ENCODE measurements at regions not wholly inside any gene's neighbourhood (a gene's known extent, or its start where the extent isn't known, plus 50 kb on each side); places are given as distances from the start of the nearest gene placed in this dataset.
A peak's percentile ranks its signal among the peaks of the same experiment; 100 is the strongest.

- no peak overlapping the region for H3K27ac ChIP-seq (ENCODE audit: extremely low read depth, low read depth, low read length)
- CTCF ChIA-PET: no interaction called here
- TF ChIP-seq ZNF133 (tag by site-specific recombination; IDR thresholded peaks at IDR 0.05) (peak; percentile 96), ZNF514 (tag by site-specific recombination; IDR thresholded peaks at IDR 0.05) (no peak)
- H3K4me3 ChIP-seq (ENCODE audit: low read depth, low read length): no peak overlapping the region
- no peaks in the 10 kb centered on the region for H3K36me3 ChIP-seq (ENCODE audit: control insufficient read depth in 2 of 2, insufficient read depth in 1 of 2, low read length in 2 of 2)
- no peaks in the 10 kb centered on the region for H3K4me1 ChIP-seq (ENCODE audit: control insufficient read depth, insufficient read depth, low read length)
- POLR2A ChIA-PET: no interaction called here
- no peaks in the 10 kb centered on the region for H3K9me3 ChIP-seq (ENCODE audit: control insufficient read depth, insufficient read depth, low read depth, low read length)
Observed at GRCh38 chr7:131141443-131141967, 186.2 kb upstream of the MKLN1 start.

- Histone ChIP-seq H3K4me3 (ENCODE audit: low read depth, low read length) (no peak overlapping the region), H3K36me3 (ENCODE audit: control insufficient read depth in 2 of 2, insufficient read depth in 1 of 2, low read length in 2 of 2) (no peaks in the 10 kb centered on the region), H3K27ac (ENCODE audit: extremely low read depth, low read depth, low read length) (no peak overlapping the region), H3K4me1 (ENCODE audit: control insufficient read depth, insufficient read depth, low read length) (no peaks in the 10 kb centered on the region), H3K9me3 (ENCODE audit: control insufficient read depth, insufficient read depth, low read depth, low read length) (no peaks in the 10 kb centered on the region)
- no peak for TF ChIP-seq ZNF292 (tag by site-specific recombination; IDR thresholded peaks at IDR 0.05; ENCODE audit: borderline replicate concordance, low read depth)
- TF ChIP-seq ZNF202 (tag by site-specific recombination; IDR thresholded peaks at IDR 0.05; ENCODE audit: borderline replicate concordance): no peak
- no peak for TF ChIP-seq GLIS2 (tag by site-specific recombination; IDR thresholded peaks at IDR 0.05)
- no peak for TF ChIP-seq ZNF324 (tag by site-specific recombination; IDR thresholded peaks at IDR 0.05)
- TF ChIP-seq ZNF600 (tag by site-specific recombination; IDR thresholded peaks at IDR 0.05): no peak
- TF ChIP-seq ZBTB20 (tag by site-specific recombination; IDR thresholded peaks at IDR 0.05): no peak
- CTCF ChIA-PET: no interaction called here
- POLR2A ChIA-PET: no interaction called here
Observed at GRCh38 chr7:131143869-131144268, 183.8 kb upstream of the MKLN1 start.

DNA sequence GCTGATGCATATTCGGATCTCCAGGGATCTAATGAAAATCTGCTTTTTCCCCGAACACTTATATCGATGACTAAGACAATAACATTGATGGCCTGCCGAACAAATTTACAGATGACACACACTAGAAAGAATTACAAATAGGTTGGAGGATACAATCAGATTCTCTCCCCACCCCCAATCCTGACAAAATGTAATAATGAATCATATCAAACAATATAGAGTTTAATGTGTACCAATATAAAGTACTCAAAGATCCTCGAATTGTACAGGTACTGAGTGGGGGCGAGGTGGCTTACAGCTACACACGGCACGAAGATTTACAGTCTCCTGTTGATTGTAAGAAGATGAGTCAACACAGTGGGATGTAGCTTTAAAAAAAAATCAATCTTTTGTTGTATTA lies 182.7 kb upstream of the MKLN1 start:
- Histone ChIP-seq H3K4me3 (ENCODE audit: low read depth, low read length) (no peak overlapping the region), H3K4me1 (ENCODE audit: control insufficient read depth, insufficient read depth, low read length) (no peaks in the 10 kb centered on the region), H3K27ac (ENCODE audit: extremely low read depth, low read depth, low read length) (no peak overlapping the region), H3K9me3 (ENCODE audit: control insufficient read depth, insufficient read depth, low read depth, low read length) (no peaks in the 10 kb centered on the region), H3K36me3 (ENCODE audit: control insufficient read depth in 2 of 2, insufficient read depth in 1 of 2, low read length in 2 of 2) (no peaks in the 10 kb centered on the region)
- POLR2A ChIA-PET: no interaction called here
- TF ChIP-seq ZNF341 (tag by site-specific recombination; IDR thresholded peaks at IDR 0.05; ENCODE audit: low read depth) (no peak), ZNF214 (tag by site-specific recombination; IDR thresholded peaks at IDR 0.05; ENCODE audit: borderline replicate concordance) (no peak), ZNF184 (tag by site-specific recombination; IDR thresholded peaks at IDR 0.05) (no peak), KLF10 (tag by site-specific recombination; IDR thresholded peaks at IDR 0.05) (no peak), ZNF114 (tag by site-specific recombination; IDR thresholded peaks at IDR 0.05) (no peak)
- TF ChIP-seq, protein P1, sequence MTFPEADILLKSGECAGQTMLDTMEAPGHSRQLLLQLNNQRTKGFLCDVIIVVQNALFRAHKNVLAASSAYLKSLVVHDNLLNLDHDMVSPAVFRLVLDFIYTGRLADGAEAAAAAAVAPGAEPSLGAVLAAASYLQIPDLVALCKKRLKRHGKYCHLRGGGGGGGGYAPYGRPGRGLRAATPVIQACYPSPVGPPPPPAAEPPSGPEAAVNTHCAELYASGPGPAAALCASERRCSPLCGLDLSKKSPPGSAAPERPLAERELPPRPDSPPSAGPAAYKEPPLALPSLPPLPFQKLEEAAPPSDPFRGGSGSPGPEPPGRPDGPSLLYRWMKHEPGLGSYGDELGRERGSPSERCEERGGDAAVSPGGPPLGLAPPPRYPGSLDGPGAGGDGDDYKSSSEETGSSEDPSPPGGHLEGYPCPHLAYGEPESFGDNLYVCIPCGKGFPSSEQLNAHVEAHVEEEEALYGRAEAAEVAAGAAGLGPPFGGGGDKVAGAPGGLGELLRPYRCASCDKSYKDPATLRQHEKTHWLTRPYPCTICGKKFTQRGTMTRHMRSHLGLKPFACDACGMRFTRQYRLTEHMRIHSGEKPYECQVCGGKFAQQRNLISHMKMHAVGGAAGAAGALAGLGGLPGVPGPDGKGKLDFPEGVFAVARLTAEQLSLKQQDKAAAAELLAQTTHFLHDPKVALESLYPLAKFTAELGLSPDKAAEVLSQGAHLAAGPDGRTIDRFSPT (tag by site-specific recombination; IDR thresholded peaks at IDR 0.05): no peak
- TF ChIP-seq, protein P2, sequence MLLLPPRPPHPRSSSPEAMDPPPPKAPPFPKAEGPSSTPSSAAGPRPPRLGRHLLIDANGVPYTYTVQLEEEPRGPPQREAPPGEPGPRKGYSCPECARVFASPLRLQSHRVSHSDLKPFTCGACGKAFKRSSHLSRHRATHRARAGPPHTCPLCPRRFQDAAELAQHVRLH (tag by site-specific recombination; IDR thresholded peaks at IDR 0.05): no peak
- CTCF ChIA-PET: interaction anchor here (0.7 kb wide), 1 partner anchor 154 kb away, joined by 3 read pairs; no protein-coding TSS in a partner anchor

DNA sequence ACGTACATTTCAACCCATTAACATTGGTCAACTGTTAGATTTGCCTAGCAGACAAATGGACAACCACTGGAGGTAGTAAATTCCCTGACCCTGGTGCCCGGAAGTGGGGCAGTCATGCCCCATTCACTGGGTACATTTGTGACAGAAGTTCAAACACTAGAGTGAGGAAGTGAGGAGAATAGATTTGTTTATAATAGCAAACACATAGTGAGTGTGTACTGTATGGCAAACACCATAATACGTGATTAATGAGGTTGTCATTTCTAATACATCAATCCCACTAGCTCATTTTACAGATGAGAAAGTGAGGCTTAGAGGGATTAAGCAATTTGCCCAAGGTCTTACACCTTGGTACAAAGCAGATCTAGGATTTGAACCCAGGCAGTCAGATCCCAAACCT lies 181.9 kb upstream of the MKLN1 start:
- TF ChIP-seq ZNF184 (tag by site-specific recombination; IDR thresholded peaks at IDR 0.05): no peak
- no peak for TF ChIP-seq ZNF23 (tag by site-specific recombination; IDR thresholded peaks at IDR 0.05; ENCODE audit: borderline replicate concordance)
- TF ChIP-seq OSR2 (tag by site-specific recombination; IDR thresholded peaks at IDR 0.05): no peak
- no peak for TF ChIP-seq ZNF621 (tag by site-specific recombination; IDR thresholded peaks at IDR 0.05)
- no peak for TF ChIP-seq SP7 (tag by site-specific recombination; IDR thresholded peaks at IDR 0.05)
- Histone ChIP-seq H3K9me3 (ENCODE audit: control insufficient read depth, insufficient read depth, low read depth, low read length) (no peaks in the 10 kb centered on the region), H3K4me3 (ENCODE audit: low read depth, low read length) (no peak overlapping the region), H3K4me1 (ENCODE audit: control insufficient read depth, insufficient read depth, low read length) (no peaks in the 10 kb centered on the region), H3K27ac (ENCODE audit: extremely low read depth, low read depth, low read length) (no peak overlapping the region), H3K36me3 (ENCODE audit: control insufficient read depth in 2 of 2, insufficient read depth in 1 of 2, low read length in 2 of 2) (no peaks in the 10 kb centered on the region)
- CTCF ChIA-PET: interaction anchor here (0.6 kb wide), 1 partner anchor 281 kb away, joined by 4 read pairs; no protein-coding TSS in a partner anchor
- POLR2A ChIA-PET: no interaction called here

All from HEK293 (cell line).